GM12878 (cell line): ENCODE measurements at regions not wholly inside any gene's neighbourhood (a gene's known extent, or its start where the extent isn't known, plus 50 kb on each side); places are given as distances from the start of the nearest gene placed in this dataset.
A peak's percentile ranks its signal among the peaks of the same experiment; 100 is the strongest.

ENCODE experiments used
- ATAC-seq: fragments of 200-7000 bp; cut with Tn5 transposase; 3 replicates; pipeline ENCODE4 v1.9.1; 2020; ENCODE audit warnings: mild to moderate bottlenecking, moderate library complexity
- BruUV-seq: library from RNA; stranded (reverse); fragments of 400-500 nt; replicated peaks from 2 replicates; lab custom pipeline; 2021; lab: Mats Ljungman, UMichigan
- CTCF ChIA-PET: fragments of 300-600 bp; sonication (Branson Sonifier 250); formaldehyde crosslinking; extraction: SDS; loops from one replicate; lab custom pipeline; 2021; ENCODE audit warnings: inconsistent platforms; lab: Yijun Ruan, JAX
- POLR2A ChIA-PET: fragments of 350-600 bp; formaldehyde crosslinking; extraction: SDS; loops from one replicate; lab custom pipeline; 2021; ENCODE audit warnings: inconsistent platforms; lab: Charles Lee
- RAD21 ChIA-PET: fragments of 300-600 bp; sonication (Branson Sonifier 250); formaldehyde crosslinking; loops from one replicate; lab custom pipeline; 2023; ENCODE audit warnings: antibody characterized with exemption; ENCODE audit not compliant: unreplicated experiment; lab: Charles Lee
- SMC1A ChIA-PET: fragments of 300-600 bp; sonication (Branson Sonifier 250); formaldehyde crosslinking; loops from one replicate; lab custom pipeline; 2023; ENCODE audit not compliant: unreplicated experiment, uncharacterized antibody; lab: Charles Lee
- DNase-seq: peaks from one replicate; pipeline ENCODE4 v3.0.0-alpha.2; 2011; ENCODE audit warnings: low read depth, low spot score
- FAIRE-seq: peaks from 3 replicates; lab custom pipeline; 2011; peaks lifted over from hg19 to GRCh38; lab: Jason Lieb, UNC
- H2AFZ ChIP-seq: 2 replicates; pipeline ENCODE4 v1.6.0; 2011; ENCODE audit warnings: low read depth, low read length, control low read depth; ENCODE audit not compliant: control insufficient read depth
- H3K27ac ChIP-seq: 2 replicates; pipeline ENCODE4 v1.5.1; 2011; ENCODE audit warnings: control low read depth; ENCODE audit not compliant: control insufficient read depth, insufficient read depth
- H3K27me3 ChIP-seq, 2 experiments: replicated peaks in 1 of 2; 2 replicates each; pipeline versions ENCODE4 v1.6.0 to v1.6.1; 2011; ENCODE audit warnings: low read length in 1 of 2; ENCODE audit not compliant: control insufficient read depth in 2 of 2, insufficient read depth in 2 of 2
- H3K36me3 ChIP-seq, 2 experiments: 2 replicates each; pipeline ENCODE4 v1.5.1; 2011; ENCODE audit warnings: low read length in 1 of 2; ENCODE audit not compliant: control insufficient read depth in 2 of 2, insufficient read depth in 2 of 2
- H3K4me1 ChIP-seq: 2 replicates; pipeline ENCODE4 v1.6.1; 2011; ENCODE audit warnings: mild to moderate bottlenecking, low read length, moderate library complexity, mixed read lengths; ENCODE audit not compliant: control insufficient read depth, insufficient read depth
- H3K4me2 ChIP-seq: 2 replicates; pipeline ENCODE4 v1.6.0; 2011; ENCODE audit warnings: control low read depth; ENCODE audit not compliant: control insufficient read depth, insufficient read depth
- H3K4me3 ChIP-seq: fragments of 200-600 bp; sonication (generic); 2 replicates; pipeline ENCODE4 v1.5.1; 2016
- H3K79me2 ChIP-seq: 2 replicates; pipeline ENCODE4 v1.6.0; 2011; ENCODE audit warnings: low read length; ENCODE audit not compliant: control insufficient read depth, insufficient read depth
- H3K9ac ChIP-seq: 2 replicates; pipeline ENCODE4 v1.8.0; 2011; ENCODE audit warnings: low read length, control low read depth, mixed read lengths; ENCODE audit not compliant: control insufficient read depth, insufficient read depth
- H3K9me3 ChIP-seq: replicated peaks from 3 replicates; pipeline ENCODE4 v1.5.1; 2011; ENCODE audit warnings: mild to moderate bottlenecking, low read length; ENCODE audit not compliant: control insufficient read depth, insufficient read depth
- H4K20me1 ChIP-seq: 2 replicates; pipeline ENCODE4 v1.6.0; 2011; ENCODE audit not compliant: control insufficient read depth, insufficient read depth
- ESRRA ChIP-seq: IDR thresholded peaks from 2 replicates; pipeline ENCODE4 v1.6.1; 2012; ENCODE audit warnings: mild to moderate bottlenecking, low read length, improper control_type of control experiment
- GATAD2B ChIP-seq: fragments of 450-650 bp; conservative IDR thresholded peaks from 2 replicates; pipeline ENCODE4 v1.6.1; 2017; ENCODE audit warnings: low read depth, mild to moderate bottlenecking, moderate library complexity
- IKZF2 ChIP-seq, 2 experiments: fragments of 450-650 bp; IDR thresholded peaks; 2 replicates each; pipeline ENCODE4 v1.6.1; 2017; ENCODE audit warnings: mild to moderate bottlenecking in 2 of 2, moderate library complexity in 2 of 2
- MXI1 ChIP-seq: fragments of 150-350 bp; IDR thresholded peaks from 2 replicates; pipeline ENCODE4 v1.6.1; 2011; ENCODE audit warnings: low read depth, mild to moderate bottlenecking, inconsistent platforms, low read length, improper control_type of control experiment
- NR2C1 ChIP-seq: fragments of 450-650 bp; IDR thresholded peaks from 2 replicates; pipeline ENCODE4 v1.6.1; 2017; ENCODE audit warnings: antibody characterized with exemption, mild to moderate bottlenecking, moderate library complexity
- POU2F2 ChIP-seq: IDR thresholded peaks from 3 replicates; pipeline ENCODE4 v1.6.1; 2011; ENCODE audit warnings: low read depth, mild to moderate bottlenecking, low read length, borderline replicate concordance
- SMARCA5 ChIP-seq: fragments of 450-650 bp; IDR thresholded peaks from 2 replicates; pipeline ENCODE4 v1.6.1; 2017; ENCODE audit warnings: mild to moderate bottlenecking
- SRF ChIP-seq, 2 experiments: IDR thresholded peaks; 2 replicates each; pipeline ENCODE4 v1.6.1; 2011; ENCODE audit warnings: low read depth in 2 of 2, low read length in 2 of 2, mild to moderate bottlenecking in 1 of 2, moderate library complexity in 1 of 2
- TBL1XR1 ChIP-seq: IDR thresholded peaks from 2 replicates; pipeline ENCODE4 v1.6.1; 2012; ENCODE audit warnings: low read depth, low read length, improper control_type of control experiment
- TCF3 ChIP-seq: IDR thresholded peaks from 2 replicates; pipeline ENCODE4 v1.6.1; 2012; ENCODE audit warnings: low read depth, mild to moderate bottlenecking, low read length, borderline replicate concordance; ENCODE audit not compliant: insufficient read depth
- ZBED1 ChIP-seq: IDR thresholded peaks from 2 replicates; pipeline ENCODE4 v1.6.1; 2016; ENCODE audit warnings: borderline replicate concordance
- ZBTB11 ChIP-seq: fragments of 450-650 bp; formaldehyde crosslinking; IDR thresholded peaks from 2 replicates; pipeline ENCODE4 v1.5.0; 2022; ENCODE audit warnings: mild to moderate bottlenecking, missing genetic modification characterization
- ZNF384 ChIP-seq: IDR thresholded peaks from 2 replicates; pipeline ENCODE4 v1.6.1; 2012; ENCODE audit warnings: low read depth, mild to moderate bottlenecking, low read length, improper control_type of control experiment, borderline replicate concordance
- whole genome bisulfite sequencing: methylation state at CpG from one replicate; pipeline ENCODE4 v1.1.6; 2016; ENCODE audit warnings: low lambda C conversion rate; ENCODE audit not compliant: insufficient replicate concordance, insufficient coverage; ENCODE audit errors: missing lambda C conversion rate; 5-methylcytosine and 5-hydroxymethylcytosine counted together
- in situ Hi-C: fragments of 300-500 bp; cut with MboI; formaldehyde crosslinking; loops from 9 replicates; pipeline ENCODE4 v1.14.3; 2018; ENCODE audit warnings: mixed read lengths
- intact Hi-C: fragments of 100-400 bp; cut with micrococcal nuclease; formaldehyde crosslinking; loops from one replicate; pipeline ENCODE4 v1.14.2; 2022; ENCODE audit not compliant: unreplicated experiment
- TF ChIP-seq, protein P1 (sequence below): IDR thresholded peaks from 2 replicates; pipeline ENCODE4 v1.6.1; 2012; ENCODE audit warnings: low read length, inconsistent platforms
- TF ChIP-seq, protein P2 (sequence below): fragments of 450-650 bp; IDR thresholded peaks from 2 replicates; pipeline ENCODE4 v1.6.1; 2014; ENCODE audit warnings: mild to moderate bottlenecking
- TF ChIP-seq, protein P3 (sequence below): IDR thresholded peaks from 2 replicates; pipeline ENCODE4 v1.6.1; 2012; ENCODE audit warnings: low read depth, low read length, improper control_type of control experiment

DNA sequence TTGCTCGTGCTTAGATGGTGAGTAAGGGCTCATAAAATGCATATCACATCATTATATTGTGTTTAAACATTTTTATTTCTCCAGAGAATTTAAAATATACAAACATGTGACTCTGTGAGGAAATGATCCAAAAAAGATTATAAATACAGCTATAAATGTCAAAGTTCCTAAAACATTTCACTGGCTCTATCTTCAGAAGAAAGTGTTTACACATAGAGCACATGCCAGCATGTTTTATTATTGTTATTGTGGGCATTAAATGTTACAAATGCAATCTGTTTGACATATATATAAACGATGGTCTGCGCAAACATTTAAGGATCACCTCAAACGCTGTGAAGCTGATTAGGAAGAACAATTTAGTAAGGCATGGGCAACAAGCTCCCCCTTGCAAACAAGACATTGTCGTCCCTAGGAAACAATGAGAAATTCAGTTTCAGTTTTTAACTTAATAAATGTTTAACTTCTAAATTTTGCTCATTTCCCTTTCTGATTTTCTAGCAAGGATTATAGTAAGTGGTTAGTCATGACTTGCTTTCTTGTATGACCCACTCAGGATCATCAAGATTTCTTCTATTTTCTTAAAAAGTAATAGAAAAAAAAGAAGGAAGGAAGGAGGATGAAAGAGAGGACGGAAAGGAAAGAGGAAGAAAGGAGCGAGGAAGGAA is 207.5 kb downstream of the SATB1 start (continued):
- TF ChIP-seq, protein P1, sequence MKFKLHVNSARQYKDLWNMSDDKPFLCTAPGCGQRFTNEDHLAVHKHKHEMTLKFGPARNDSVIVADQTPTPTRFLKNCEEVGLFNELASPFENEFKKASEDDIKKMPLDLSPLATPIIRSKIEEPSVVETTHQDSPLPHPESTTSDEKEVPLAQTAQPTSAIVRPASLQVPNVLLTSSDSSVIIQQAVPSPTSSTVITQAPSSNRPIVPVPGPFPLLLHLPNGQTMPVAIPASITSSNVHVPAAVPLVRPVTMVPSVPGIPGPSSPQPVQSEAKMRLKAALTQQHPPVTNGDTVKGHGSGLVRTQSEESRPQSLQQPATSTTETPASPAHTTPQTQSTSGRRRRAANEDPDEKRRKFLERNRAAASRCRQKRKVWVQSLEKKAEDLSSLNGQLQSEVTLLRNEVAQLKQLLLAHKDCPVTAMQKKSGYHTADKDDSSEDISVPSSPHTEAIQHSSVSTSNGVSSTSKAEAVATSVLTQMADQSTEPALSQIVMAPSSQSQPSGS, result no peak
- TF ChIP-seq MXI1, result no peak

- no peak overlapping the region for H3K4me3 ChIP-seq
- H3K79me2 ChIP-seq, result no peaks in the 10 kb centered on the region
- no peak for TF ChIP-seq TCF3
- TF ChIP-seq GATAD2B, result no peak
- no peak for TF ChIP-seq POU2F2
- TF ChIP-seq ZNF384, result no peak
- TF ChIP-seq ZBED1, result no peak
- no peak for TF ChIP-seq IKZF2 (IDR thresholded peaks at IDR 0.05)
- TF ChIP-seq, protein P2, sequence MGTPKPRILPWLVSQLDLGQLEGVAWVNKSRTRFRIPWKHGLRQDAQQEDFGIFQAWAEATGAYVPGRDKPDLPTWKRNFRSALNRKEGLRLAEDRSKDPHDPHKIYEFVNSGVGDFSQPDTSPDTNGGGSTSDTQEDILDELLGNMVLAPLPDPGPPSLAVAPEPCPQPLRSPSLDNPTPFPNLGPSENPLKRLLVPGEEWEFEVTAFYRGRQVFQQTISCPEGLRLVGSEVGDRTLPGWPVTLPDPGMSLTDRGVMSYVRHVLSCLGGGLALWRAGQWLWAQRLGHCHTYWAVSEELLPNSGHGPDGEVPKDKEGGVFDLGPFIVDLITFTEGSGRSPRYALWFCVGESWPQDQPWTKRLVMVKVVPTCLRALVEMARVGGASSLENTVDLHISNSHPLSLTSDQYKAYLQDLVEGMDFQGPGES, result no peak
- TF ChIP-seq SMARCA5, result no peak
- no peak for TF ChIP-seq SRF (IDR thresholded peaks at IDR 0.05; ENCODE audit: low read depth in 2 of 2, low read length in 2 of 2)
- TF ChIP-seq, protein P3, sequence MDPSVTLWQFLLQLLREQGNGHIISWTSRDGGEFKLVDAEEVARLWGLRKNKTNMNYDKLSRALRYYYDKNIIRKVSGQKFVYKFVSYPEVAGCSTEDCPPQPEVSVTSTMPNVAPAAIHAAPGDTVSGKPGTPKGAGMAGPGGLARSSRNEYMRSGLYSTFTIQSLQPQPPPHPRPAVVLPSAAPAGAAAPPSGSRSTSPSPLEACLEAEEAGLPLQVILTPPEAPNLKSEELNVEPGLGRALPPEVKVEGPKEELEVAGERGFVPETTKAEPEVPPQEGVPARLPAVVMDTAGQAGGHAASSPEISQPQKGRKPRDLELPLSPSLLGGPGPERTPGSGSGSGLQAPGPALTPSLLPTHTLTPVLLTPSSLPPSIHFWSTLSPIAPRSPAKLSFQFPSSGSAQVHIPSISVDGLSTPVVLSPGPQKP, result no peak
- no peak for TF ChIP-seq ESRRA
- no peak for TF ChIP-seq ZBTB11 (CRISPR knock-in tag)
- no peak for TF ChIP-seq NR2C1
- no peak for TF ChIP-seq TBL1XR1
- TF ChIP-seq, all 136 proteins: peak for 0
- peak; percentile 67 for ATAC-seq
- BruUV-seq, result no TSS peak
- in situ Hi-C loops (no loop called here), intact Hi-C loops (no loop called here)
- ChIA-PET POLR2A (no interaction called here), SMC1A (interaction anchor here (1.1 kb wide), 1 partner anchor 9 kb away, joined by 3 read pairs; no protein-coding TSS in a partner anchor), RAD21 (interaction anchor here (0.9 kb wide), 1 partner anchor 89 kb away, joined by 3 read pairs; no protein-coding TSS in a partner anchor), CTCF (no interaction called here)
- H4K20me1 ChIP-seq, result no peaks in the 10 kb centered on the region
- H2AFZ ChIP-seq, result no peak overlapping the region
- no peak overlapping the region for H3K9ac ChIP-seq
- no peaks in the 10 kb centered on the region for H3K4me1 ChIP-seq
- no peaks in the 10 kb centered on the region for H3K27me3 ChIP-seq
- 22% methylated on average over 3 of the region's 3 CpGs for WGBS
- H3K4me2 ChIP-seq, result no peak overlapping the region
- DNase-seq, result no peak
- H3K9me3 ChIP-seq, result no peaks in the 10 kb centered on the region
- no peak overlapping the region for H3K27ac ChIP-seq
- FAIRE-seq, result no peak
- no peaks in the 10 kb centered on the region for H3K36me3 ChIP-seq
Measured at GRCh38 chr3:18216996-18217395, 208.1 kb downstream of the SATB1 start.
